ENCODE measurements at regions not wholly inside any gene's neighbourhood (a gene's known extent, or its start where the extent isn't known, plus 50 kb on each side); places are given as distances from the start of the nearest gene placed in this dataset.

- TF ChIP-seq CTCF (IDR thresholded peaks at IDR 0.05 in 2 of 3, conservative IDR thresholded peaks at IDR 0.05 in 1 of 3; ENCODE audit: insufficient read depth in 2 of 3, low read depth in 1 of 3, low read length in 3 of 3) (no peak), USF2 (CRISPR knock-in tag; IDR thresholded peaks at IDR 0.05) (no peak), NCOA1 (IDR thresholded peaks at IDR 0.05; ENCODE audit: low read depth) (no peak)
Observed at GRCh38 chr3:95172164-95172943, 1109.5 kb downstream of the NSUN3 start.

Measured in K562 (cell line).